HG03135 (cell line): ENCODE measurements at regions not wholly inside any gene's neighbourhood (a gene's known extent, or its start where the extent isn't known, plus 50 kb on each side); places are given as distances from the start of the nearest gene placed in this dataset.
A peak's percentile ranks its signal among the peaks of the same experiment; 100 is the strongest.

ENCODE experiments used
- ATAC-seq: cut with Tn5 transposase; IDR thresholded peaks from one replicate; pipeline ENCODE4 v1.9.1; 2021; ENCODE audit warnings: mild to moderate bottlenecking, moderate library complexity; ENCODE audit not compliant: unreplicated experiment

GRCh38 chr5:89123581-89123980 lies 240.6 kb upstream of the MEF2C start:
- ATAC-seq = no peak

GRCh38 chr5:89120719-89121118 lies 237.7 kb upstream of the MEF2C start:
- no peak for ATAC-seq

- peak; percentile 91 for ATAC-seq
Measured at GRCh38 chr5:89117124-89117644, 234.2 kb upstream of the MEF2C start.

- no peak for ATAC-seq
Measured at GRCh38 chr5:89110916-89111646, 228.1 kb upstream of the MEF2C start.

- ATAC-seq = no peak
Measured at GRCh38 chr5:89106480-89106879, 223.5 kb upstream of the MEF2C start.

GRCh38 chr5:89105836-89106235 lies 222.9 kb upstream of the MEF2C start:
- ATAC-seq = no peak

- ATAC-seq = no peak
Measured at GRCh38 chr5:89105171-89105695, 222.2 kb upstream of the MEF2C start.

- no peak for ATAC-seq
Measured at GRCh38 chr5:89098199-89098756, 215.3 kb upstream of the MEF2C start.

GRCh38 chr5:89097103-89097502 lies 214.1 kb upstream of the MEF2C start:
- ATAC-seq = peak; percentile 77

- ATAC-seq = no peak
Measured at GRCh38 chr5:89095341-89095740, 212.4 kb upstream of the MEF2C start.

- no peak for ATAC-seq
Measured at GRCh38 chr5:89090037-89090436, 207.1 kb upstream of the MEF2C start.

GRCh38 chr5:89087551-89088318 lies 204.8 kb upstream of the MEF2C start:
- no peak for ATAC-seq

- ATAC-seq = no peak
Measured at GRCh38 chr5:89087128-89087527, 204.1 kb upstream of the MEF2C start.

GRCh38 chr5:89086390-89087086 lies 203.6 kb upstream of the MEF2C start:
- ATAC-seq = no peak

- no peak for ATAC-seq
Measured at GRCh38 chr5:89083791-89084190, 200.8 kb upstream of the MEF2C start.

GRCh38 chr5:89081360-89081759 lies 198.4 kb upstream of the MEF2C start:
- peak; percentile 78 for ATAC-seq

GRCh38 chr5:89080467-89081116 lies 197.6 kb upstream of the MEF2C start:
- no peak for ATAC-seq

GRCh38 chr5:89072842-89073672 lies 190.1 kb upstream of the MEF2C start:
- ATAC-seq = no peak

GRCh38 chr5:89071941-89072331 lies 189.0 kb upstream of the MEF2C start:
- ATAC-seq = peak; percentile 69
